Ectodermal cell (in vitro differentiated cells): ENCODE measurements at regions not wholly inside any gene's neighbourhood (a gene's known extent, or its start where the extent isn't known, plus 50 kb on each side); places are given as distances from the start of the nearest gene placed in this dataset.

ENCODE experiments used
- H3K27ac ChIP-seq: 2 replicates; pipeline ENCODE4 v1.7.0; 2013; ENCODE audit warnings: mild to moderate bottlenecking, low read depth, low read length; ENCODE audit not compliant: insufficient read depth, poor library complexity, severe bottlenecking
- H3K27me3 ChIP-seq: 2 replicates; pipeline ENCODE4 v1.7.0; 2013; ENCODE audit warnings: mild to moderate bottlenecking, low read length; ENCODE audit not compliant: insufficient read depth, control insufficient read depth, poor library complexity, severe bottlenecking
- H3K36me3 ChIP-seq: one replicate; pipeline ENCODE4 v1.7.0; 2013; ENCODE audit warnings: low read length; ENCODE audit not compliant: control insufficient read depth, insufficient read depth
- H3K4me1 ChIP-seq: one replicate; pipeline ENCODE4 v1.7.0; 2013; ENCODE audit warnings: low read length; ENCODE audit not compliant: control insufficient read depth, insufficient read depth
- H3K4me3 ChIP-seq: 2 replicates; pipeline ENCODE4 v1.7.0; 2013; ENCODE audit warnings: low read depth, low read length, control low read depth; ENCODE audit not compliant: insufficient read depth
- H3K9me3 ChIP-seq: 2 replicates; pipeline ENCODE4 v1.7.0; 2013; ENCODE audit warnings: mild to moderate bottlenecking, low read length, moderate library complexity; ENCODE audit not compliant: control insufficient read depth
- WGBS, 2 experiments: methylation state at CpG; one replicate each; pipeline ENCODE4 v1.1.7; 2013; ENCODE audit warnings: missing lambda C conversion rate in 2 of 2; 5-methylcytosine and 5-hydroxymethylcytosine counted together

- H3K4me1 ChIP-seq = no peaks in the 10 kb centered on the region
- H3K9me3 ChIP-seq = no peaks in the 10 kb centered on the region
- WGBS, 2 experiments = 90% methylated on average over 2 of the region's 3 CpGs
- H3K4me3 ChIP-seq = no peak overlapping the region
- no peaks in the 10 kb centered on the region for H3K27me3 ChIP-seq
- H3K36me3 ChIP-seq = no peaks in the 10 kb centered on the region
- no peak overlapping the region for H3K27ac ChIP-seq
These were observed 106.1 kb upstream of the FLRT2 start for GRCh38 chr14:85423889-85424288.

GRCh38 chr14:85425507-85425906 is 104.4 kb upstream of the FLRT2 start:
- Histone ChIP-seq H3K4me3 (no peak overlapping the region), H3K4me1 (no peaks in the 10 kb centered on the region), H3K27me3 (no peaks in the 10 kb centered on the region), H3K9me3 (no peaks in the 10 kb centered on the region), H3K27ac (no peak overlapping the region), H3K36me3 (no peaks in the 10 kb centered on the region)
- WGBS, 2 experiments = 95 to 96% methylated on average over 3 of the region's 3 CpGs

- WGBS, 2 experiments = 87 to 93% methylated on average over 4 of the region's 4 CpGs
- H3K27ac ChIP-seq = no peak overlapping the region
These were observed 103.6 kb upstream of the FLRT2 start for GRCh38 chr14:85426068-85426935.

GRCh38 chr14:85428926-85429325 is 101.0 kb upstream of the FLRT2 start:
- Histone ChIP-seq H3K4me3 (no peak overlapping the region), H3K9me3 (no peaks in the 10 kb centered on the region), H3K36me3 (no peaks in the 10 kb centered on the region), H3K27ac (no peak overlapping the region), H3K27me3 (no peaks in the 10 kb centered on the region), H3K4me1 (no peaks in the 10 kb centered on the region)
- WGBS, 2 experiments = 83 to 95% methylated on average over 1 to 2 of the region's 2 CpGs

More at GRCh38 chr14:85426068-85426935, 103.6 kb upstream of the FLRT2 start:
- H3K9me3 ChIP-seq = no peaks in the 10 kb centered on the region
- H3K4me3 ChIP-seq = no peak overlapping the region
- no peaks in the 10 kb centered on the region for H3K4me1 ChIP-seq
- H3K27me3 ChIP-seq = no peaks in the 10 kb centered on the region
- no peaks in the 10 kb centered on the region for H3K36me3 ChIP-seq

GRCh38 chr14:85437148-85437547 is 92.8 kb upstream of the FLRT2 start:
- Histone ChIP-seq H3K27ac (no peak overlapping the region), H3K4me1 (no peaks in the 10 kb centered on the region), H3K9me3 (no peaks in the 10 kb centered on the region), H3K4me3 (no peak overlapping the region), H3K27me3 (no peaks in the 10 kb centered on the region), H3K36me3 (no peaks in the 10 kb centered on the region)
- 100% methylated on average over 1 of the region's 1 CpG for WGBS, 2 experiments

- Histone ChIP-seq H3K9me3 (no peaks in the 10 kb centered on the region), H3K4me3 (no peak overlapping the region), H3K36me3 (no peaks in the 10 kb centered on the region), H3K27ac (no peak overlapping the region), H3K4me1 (no peaks in the 10 kb centered on the region), H3K27me3 (no peaks in the 10 kb centered on the region)
- 96 to 97% methylated on average over 13 of the region's 13 CpGs for WGBS, 2 experiments
These were observed 91.9 kb upstream of the FLRT2 start for GRCh38 chr14:85438001-85438400.

GRCh38 chr14:85438481-85438942 is 91.4 kb upstream of the FLRT2 start:
- no peak overlapping the region for H3K4me3 ChIP-seq
- 94 to 97% methylated on average over 4 of the region's 4 CpGs for whole genome bisulfite sequencing, 2 experiments
- no peak overlapping the region for H3K27ac ChIP-seq
- H3K4me1 ChIP-seq = no peaks in the 10 kb centered on the region
- H3K27me3 ChIP-seq = no peaks in the 10 kb centered on the region
- no peaks in the 10 kb centered on the region for H3K36me3 ChIP-seq
- H3K9me3 ChIP-seq = no peaks in the 10 kb centered on the region

GRCh38 chr14:85439696-85440328 is 90.1 kb upstream of the FLRT2 start:
- no peaks in the 10 kb centered on the region for H3K4me1 ChIP-seq
- 94 to 100% methylated on average over 2 to 3 of the region's 4 CpGs for WGBS, 2 experiments
- no peak overlapping the region for H3K27ac ChIP-seq

GRCh38 chr14:85441909-85442643 is 87.9 kb upstream of the FLRT2 start:
- Histone ChIP-seq H3K4me3 (no peak overlapping the region), H3K27me3 (no peaks in the 10 kb centered on the region), H3K9me3 (no peaks in the 10 kb centered on the region), H3K36me3 (no peaks in the 10 kb centered on the region), H3K27ac (no peak overlapping the region), H3K4me1 (no peaks in the 10 kb centered on the region)
- WGBS, 2 experiments = 96% methylated on average over 2 of the region's 2 CpGs; no CpG with 5 or more reads in 1 of the 2 experiments

More at GRCh38 chr14:85439696-85440328, 90.1 kb upstream of the FLRT2 start:
- no peaks in the 10 kb centered on the region for H3K36me3 ChIP-seq
- no peaks in the 10 kb centered on the region for H3K27me3 ChIP-seq
- H3K4me3 ChIP-seq = no peak overlapping the region
- H3K9me3 ChIP-seq = no peaks in the 10 kb centered on the region

GRCh38 chr14:85442996-85443395 is 86.9 kb upstream of the FLRT2 start:
- H3K4me1 ChIP-seq = no peaks in the 10 kb centered on the region
- H3K27me3 ChIP-seq = no peaks in the 10 kb centered on the region
- 90 to 94% methylated on average over 1 of the region's 1 CpG for WGBS, 2 experiments
- no peak overlapping the region for H3K27ac ChIP-seq
- no peaks in the 10 kb centered on the region for H3K36me3 ChIP-seq
- H3K4me3 ChIP-seq = no peak overlapping the region
- H3K9me3 ChIP-seq = no peaks in the 10 kb centered on the region
